ENCODE measurements at regions not wholly inside any gene's neighbourhood (a gene's known extent, or its start where the extent isn't known, plus 50 kb on each side); places are given as distances from the start of the nearest gene placed in this dataset.

DNA sequence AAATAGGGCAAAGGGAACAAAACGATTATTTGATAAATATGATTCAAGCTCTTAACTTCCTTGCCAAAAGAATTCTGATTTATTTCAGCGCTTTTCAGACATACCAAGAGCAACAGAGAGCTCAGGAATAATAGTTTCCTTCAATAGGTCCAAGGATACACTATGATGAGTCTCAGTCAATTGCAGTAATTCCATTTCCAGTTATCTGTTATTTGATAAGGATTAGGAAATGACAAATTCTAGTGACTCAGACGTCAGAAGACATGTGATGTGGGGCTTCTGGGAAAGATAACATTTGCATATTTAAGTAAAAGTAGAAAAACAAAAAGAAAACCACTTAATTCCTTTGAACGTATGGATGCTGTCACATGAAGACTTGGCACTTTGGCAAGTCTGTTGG is 1250.8 kb upstream of the CDH18 start:
- TF ChIP-seq POLR2AphosphoS5 (IDR thresholded peaks at IDR 0.05; ENCODE audit: low read depth, low read length) (no peak), POLR2A (IDR thresholded peaks at IDR 0.05; ENCODE audit: low read depth, low read length) (no peak), TAF1 (IDR thresholded peaks at IDR 0.05; ENCODE audit: low read depth, low read length) (no peak)

Measured in GM12891 (cell line).